Islet precursor cell (in vitro differentiated cells): ENCODE measurements at regions not wholly inside any gene's neighbourhood (a gene's known extent, or its start where the extent isn't known, plus 50 kb on each side); places are given as distances from the start of the nearest gene placed in this dataset.
"Not testable (repeated sequence)": the region's sequence is repeated elsewhere in the genome, so short reads cannot be mapped to it uniquely, and the experiment has no call there.

Experiments used
- DNase-seq: peaks from one replicate; pipeline ENCODE4 v3.0.0-alpha.2; 2018

DNA sequence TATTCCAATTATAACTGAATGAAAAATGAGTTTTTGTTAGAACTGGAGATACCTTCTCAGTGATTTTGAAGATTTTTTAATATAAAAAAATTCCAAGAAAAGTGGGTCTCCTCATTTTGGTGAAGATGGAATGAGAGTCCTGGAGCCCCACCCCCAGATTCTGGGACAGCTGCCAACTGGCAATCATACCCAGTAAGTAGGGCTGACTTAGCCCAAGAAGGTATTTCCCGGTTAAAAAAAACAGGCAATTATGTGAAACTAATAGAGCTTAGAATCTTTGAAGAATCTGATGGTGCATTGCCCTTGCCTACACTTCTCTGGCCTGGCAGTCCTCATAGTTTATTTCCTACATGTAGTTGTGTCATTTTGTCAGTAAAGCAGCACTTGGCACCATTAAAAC, 52.8 kb upstream of the VWDE start:
- no peak for DNase-seq

DNA sequence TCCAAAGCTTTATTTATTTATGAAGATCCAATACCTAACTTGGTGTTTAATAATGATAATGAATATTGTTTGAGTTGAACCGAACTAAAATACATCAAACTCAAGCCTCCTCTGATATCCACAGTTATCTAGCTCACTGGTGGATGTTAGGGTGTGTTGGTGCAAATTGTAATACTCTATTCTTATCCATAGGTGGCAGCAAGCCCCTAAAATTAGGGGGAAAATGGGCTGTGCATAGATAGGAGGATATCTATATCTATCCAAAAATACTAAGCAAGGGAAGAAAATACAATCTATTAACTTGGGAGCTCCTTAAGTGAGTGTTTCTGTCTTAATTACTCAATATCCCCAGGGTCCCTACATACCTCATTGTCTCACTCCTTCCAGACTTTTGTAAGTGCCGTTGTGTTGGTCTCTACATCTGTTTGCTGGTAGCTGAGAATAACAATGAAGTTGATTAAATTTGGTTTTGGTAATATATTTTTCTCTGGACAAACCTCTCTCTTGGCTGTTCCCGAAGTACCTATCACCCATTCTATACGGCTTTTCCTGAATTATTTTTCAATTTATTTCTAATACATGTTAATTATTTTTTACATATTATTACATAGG, 55.0 kb upstream of the VWDE start:
- DNase-seq, result no peak

DNA sequence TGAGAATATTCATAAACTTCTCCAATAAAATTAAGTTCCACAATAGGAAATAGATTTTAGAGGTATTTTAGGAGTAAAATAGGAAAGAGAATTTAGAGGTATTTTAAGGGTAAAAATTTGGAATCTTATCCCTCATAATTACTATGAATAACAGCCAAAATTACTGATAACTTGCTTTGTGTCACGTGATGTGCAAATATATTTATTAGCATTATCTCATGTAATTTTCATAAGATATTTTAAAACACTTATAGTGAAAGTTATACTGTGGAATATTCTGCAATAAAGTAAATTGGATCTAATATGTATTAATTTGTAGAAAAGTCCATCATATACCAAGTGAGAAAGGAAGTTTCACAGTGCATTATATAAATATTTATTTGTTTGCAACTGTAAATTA, 64.2 kb upstream of the VWDE start:
- DNase-seq, result no peak

DNA sequence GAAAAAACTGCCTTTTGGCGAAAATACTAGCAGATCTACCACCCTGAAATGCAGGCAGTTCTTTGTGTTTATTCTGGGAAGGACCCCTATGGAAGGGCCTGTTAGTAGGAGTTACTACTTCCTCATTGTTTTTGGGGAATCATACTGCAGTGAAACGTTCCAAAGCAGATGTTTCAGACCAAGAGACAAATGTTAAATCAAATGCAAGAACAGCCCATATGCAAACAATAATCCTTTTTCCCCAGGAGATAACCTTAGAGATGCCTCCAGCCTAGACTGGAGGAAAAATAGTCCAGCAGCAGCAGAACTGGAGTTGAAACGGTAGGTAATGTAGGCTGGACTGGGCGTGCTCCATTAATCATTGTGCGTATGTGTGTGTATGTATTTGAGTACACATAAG, 65.9 kb upstream of the VWDE start:
- DNase-seq, result no peak

DNA sequence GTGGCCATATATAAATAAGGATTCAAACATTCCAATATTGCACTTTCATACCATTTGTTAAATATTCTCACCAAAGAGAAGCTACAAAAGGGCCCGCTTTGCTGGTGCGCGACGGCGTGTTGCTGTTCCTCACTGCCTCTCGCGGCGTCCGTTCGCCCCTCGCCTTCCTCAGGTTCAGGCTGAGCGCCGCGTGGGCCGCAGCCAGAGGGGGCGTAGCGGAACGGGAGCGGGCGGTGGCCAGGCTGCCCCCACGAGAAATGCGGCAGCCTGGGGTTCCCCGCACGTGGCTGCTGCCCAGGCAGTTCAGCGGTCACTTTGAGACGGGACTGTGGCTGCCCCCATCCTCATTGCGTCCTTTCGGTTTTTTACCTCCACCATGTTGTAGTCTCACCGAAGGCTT, 67.3 kb upstream of the VWDE start:
- DNase-seq, result no peak

DNA sequence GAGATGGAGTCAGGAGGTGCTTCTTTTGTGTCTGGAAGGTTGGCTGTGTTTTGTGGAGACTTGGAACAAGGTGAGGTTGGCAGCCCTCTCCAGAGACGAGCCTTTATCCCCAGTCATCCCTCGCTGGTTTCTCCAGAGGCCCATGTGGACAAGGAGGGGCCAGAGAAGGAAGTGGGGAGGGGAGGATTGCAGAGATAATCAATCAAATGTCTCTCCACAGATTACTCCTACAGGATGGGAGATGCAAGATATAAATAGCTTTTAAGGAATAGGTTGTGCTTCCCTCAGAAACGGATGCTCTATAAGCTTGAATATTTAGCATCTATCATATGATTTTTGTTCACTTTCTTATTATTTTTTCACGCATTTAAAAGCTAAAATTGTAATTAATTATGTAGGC, 70.4 kb upstream of the VWDE start:
- DNase-seq, result no peak

DNA sequence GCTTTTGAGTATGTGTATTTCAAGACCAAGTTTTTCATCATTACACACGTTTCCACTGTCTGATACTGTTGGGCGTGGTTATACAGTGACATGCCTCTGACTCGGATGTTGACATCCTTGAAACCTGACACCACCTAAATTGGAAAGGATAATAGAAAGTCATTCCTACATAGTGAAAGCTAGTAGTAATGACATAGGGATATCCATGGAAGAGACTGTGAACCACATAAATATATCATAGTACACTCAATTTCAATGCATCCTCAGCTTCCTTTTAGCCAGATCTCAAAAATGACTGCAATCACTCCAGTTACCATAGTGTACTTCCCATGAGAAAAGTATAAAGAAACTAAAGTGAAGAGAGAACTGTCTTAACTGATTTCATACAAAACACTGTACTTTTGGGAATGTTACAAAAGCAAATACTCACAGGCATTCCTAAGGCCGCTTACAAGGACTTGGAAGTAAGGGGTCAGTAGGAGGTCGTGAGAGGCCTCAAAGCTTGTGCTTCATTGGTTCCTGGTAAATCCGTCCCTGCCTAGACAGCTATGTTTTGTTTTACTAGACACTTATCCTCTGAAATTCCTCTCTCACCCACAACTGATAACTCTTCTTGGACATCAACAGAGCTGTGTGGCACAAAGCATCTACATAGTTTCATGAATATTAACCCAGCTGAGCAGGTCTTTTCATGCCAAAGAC, 71.8 kb upstream of the VWDE start:
- DNase-seq, result peak; percentile 62

DNA sequence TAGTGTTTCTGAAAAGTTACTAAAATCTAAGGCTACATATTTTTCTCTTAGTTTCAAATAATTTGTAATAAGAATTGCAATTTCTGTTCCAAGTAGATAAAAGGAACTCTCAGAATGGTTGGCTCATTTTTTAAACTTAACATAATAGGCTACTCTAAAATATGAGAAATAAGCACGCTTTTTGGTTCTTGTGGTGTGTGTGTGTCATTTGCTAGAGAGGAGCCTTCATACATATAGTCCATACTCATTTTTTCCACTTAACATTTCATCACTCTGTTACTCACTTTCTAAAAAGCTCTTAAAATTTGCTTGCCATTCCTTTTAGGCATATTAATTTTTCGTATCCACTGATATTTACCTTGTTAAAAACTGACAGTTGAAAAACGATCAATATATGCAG, 74.0 kb upstream of the VWDE start:
- no peak for DNase-seq

DNA sequence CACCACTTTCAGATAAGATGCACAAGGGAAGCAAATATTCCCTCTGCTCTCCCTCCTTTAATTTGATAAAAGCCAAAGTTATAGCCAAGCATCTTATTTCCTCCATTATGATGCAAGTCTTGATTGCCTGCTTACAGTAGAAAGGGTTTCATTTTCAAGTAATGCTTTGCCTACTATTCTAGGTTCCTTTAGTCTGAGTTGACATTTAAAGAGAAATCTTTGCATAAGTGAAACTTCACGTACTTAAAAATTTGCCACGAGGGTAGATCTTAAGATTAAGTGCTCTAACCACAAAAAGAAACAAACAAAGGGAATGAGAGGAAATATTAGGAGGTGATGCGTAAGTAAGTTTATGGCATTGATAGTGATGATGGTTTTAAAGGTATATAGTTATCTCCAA, 78.1 kb upstream of the VWDE start:
- no peak for DNase-seq

DNA sequence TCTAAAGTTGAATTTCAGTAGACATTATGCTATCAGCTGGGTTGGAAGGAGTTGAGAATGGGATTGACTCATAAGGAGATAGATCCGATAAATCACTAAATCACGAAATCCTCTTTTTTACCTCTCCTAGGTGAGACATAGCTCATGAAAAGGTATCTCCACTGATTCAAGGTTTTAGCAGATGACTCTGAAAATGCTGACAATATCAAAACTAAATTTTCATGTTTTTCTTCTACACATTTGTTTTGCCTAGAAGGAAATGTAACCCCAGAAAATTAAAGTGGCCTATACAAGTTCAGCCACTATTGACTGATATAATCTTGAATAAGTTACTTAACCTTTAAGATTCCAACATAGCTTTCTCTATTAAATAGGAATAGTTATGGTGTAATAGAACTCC, 82.2 kb upstream of the VWDE start:
- DNase-seq, result no peak

DNA sequence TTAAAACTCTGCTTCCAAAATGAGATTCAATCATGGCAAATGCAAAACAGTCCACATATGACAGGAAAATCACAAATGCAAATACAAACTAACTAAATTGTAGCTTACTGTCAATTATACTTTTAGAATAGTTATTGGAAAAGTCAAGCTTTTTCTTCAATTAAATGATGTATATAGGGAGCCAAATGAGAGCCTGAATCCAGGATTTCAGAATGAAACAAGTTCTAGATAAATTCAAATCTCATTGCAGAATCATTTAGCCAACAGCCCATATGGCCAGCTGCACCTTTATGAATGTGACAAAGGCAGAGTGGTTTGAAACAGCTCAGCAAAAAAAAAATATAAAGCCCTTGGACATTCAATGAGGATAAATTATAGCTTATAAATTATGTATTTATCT, 82.2 kb upstream of the SCIN start:
- no peak for DNase-seq

DNA sequence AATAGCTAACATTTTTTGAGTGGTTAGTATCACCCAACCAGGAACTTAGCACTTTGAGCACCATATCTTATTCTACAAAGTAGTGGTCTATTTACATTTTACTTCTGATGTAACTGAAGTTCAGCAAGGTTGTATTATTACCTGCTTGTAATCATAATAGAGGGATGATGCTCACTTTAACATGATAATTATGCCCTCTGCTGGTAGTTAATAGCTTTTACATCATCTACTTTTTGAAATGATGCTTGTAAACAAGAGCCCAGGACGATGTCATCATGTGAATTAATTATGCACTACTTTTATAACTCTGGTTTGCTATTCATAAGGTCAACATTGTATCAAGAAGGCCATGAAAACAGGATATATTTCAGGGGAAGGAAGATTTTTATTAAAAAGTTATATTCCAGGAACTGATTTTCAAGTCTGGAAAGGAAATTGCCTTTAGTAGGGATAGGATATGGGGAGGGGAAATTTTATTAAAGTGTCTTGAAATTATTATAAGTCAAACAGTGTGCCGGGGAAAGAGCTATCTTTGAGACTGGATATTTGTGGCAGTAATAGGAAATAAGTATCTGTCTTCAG, 80.3 kb upstream of the SCIN start:
- no peak for DNase-seq

DNA sequence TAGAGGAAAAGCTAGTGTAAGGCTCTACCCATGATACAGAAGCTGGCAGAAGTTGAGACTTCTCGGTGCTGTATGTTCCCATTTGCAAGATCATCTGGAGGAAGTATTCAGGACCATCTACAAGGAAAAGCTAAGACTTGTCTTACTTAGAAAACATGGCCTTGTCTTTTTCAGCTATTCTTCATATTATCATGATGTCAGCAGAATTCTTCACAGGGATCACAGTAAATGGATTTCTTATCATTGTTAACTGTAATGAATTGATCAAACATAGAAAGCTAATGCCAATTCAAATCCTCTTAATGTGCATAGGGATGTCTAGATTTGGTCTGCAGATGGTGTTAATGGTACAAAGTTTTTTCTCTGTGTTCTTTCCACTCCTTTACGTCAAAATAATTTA, 79.6 kb upstream of the SCIN start:
- DNase-seq, result no peak

DNA sequence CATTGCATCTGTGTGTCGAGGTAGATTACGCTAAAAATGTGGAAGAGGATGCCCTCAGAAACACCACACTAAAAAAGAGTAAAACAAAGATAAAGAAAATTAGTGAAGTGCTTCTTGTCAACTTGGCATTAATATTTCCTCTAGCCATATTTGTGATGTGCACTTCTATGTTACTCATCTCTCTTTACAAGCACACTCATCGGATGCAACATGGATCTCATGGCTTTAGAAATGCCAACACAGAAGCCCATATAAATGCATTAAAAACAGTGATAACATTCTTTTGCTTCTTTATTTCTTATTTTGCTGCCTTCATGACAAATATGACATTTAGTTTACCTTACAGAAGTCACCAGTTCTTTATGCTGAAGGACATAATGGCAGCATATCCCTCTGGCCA, 79.0 kb upstream of the SCIN start:
- DNase-seq, result no peak

DNA sequence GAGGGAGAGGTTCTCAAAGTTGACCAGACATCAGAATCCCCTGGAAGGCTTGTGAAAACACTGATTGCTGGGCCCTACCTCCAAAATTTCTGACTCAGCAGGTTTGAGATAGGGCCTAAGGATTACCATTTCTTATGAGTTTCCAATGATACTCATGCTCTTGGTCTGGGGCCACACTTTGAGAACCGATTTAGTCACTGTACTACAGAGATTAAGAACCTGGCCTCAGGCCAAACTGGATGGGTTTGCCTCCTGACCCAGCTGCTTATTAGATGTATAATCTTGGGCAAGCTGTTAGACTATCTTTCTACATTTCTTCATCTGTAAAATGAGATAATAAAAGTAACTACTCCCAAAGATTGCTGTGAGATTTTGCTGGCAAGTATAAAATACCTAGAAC, 77.1 kb upstream of the SCIN start:
- DNase-seq, result no peak

DNA sequence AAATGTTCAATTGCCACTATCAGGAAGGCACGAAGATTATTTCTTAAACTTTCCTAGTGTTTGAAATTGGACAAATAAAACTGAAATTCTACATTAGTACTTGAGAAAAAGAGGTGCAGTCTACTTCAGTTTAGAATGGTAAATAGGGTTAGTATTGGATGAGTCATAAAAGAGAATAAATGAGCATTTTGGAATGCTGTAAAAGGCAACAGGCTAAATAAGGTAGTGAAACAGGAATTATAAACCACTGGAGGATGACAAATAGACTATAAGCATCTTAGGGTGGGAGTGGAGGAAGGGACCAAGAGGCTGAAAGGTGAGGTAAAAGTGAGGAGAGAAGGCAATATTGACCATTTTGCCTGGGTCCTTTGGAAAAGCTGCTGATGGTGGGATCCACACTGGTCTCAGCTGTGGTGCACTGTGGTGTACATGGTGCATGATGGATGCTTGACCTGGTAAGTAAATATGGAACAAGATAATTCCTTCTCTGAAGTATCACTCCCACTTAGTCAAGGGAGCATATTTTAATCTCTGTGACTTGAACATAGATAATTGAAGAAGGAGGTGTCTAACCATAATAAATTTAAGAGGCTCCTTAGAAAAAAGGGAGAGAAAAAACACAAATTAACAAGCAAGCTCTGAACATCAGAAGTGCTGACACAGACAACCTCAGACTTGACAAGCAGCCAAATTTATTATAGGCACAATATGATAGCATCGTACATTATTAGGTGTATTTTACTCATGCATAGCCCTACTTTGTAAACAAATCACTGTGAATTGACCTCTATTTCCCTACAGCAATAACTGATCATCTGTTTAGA, 76.4 kb upstream of the SCIN start:
- no peak for DNase-seq

DNA sequence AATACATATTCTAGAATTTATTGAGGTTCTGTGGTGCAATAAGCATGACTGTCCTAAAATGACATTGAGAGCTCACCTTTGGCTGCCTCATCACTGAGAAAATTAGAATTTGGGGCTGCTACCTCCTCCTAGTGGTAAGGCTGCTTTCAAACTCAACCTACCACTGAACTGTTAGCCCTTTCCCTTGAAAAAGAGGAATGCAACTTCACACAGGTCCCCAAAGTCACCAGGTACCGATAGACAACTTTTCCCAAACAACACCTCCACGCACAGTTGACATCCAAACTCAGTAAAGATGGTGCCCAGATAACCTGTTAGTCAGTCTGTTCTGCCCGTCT, 75.9 kb upstream of the SCIN start:
- no peak for DNase-seq

DNA sequence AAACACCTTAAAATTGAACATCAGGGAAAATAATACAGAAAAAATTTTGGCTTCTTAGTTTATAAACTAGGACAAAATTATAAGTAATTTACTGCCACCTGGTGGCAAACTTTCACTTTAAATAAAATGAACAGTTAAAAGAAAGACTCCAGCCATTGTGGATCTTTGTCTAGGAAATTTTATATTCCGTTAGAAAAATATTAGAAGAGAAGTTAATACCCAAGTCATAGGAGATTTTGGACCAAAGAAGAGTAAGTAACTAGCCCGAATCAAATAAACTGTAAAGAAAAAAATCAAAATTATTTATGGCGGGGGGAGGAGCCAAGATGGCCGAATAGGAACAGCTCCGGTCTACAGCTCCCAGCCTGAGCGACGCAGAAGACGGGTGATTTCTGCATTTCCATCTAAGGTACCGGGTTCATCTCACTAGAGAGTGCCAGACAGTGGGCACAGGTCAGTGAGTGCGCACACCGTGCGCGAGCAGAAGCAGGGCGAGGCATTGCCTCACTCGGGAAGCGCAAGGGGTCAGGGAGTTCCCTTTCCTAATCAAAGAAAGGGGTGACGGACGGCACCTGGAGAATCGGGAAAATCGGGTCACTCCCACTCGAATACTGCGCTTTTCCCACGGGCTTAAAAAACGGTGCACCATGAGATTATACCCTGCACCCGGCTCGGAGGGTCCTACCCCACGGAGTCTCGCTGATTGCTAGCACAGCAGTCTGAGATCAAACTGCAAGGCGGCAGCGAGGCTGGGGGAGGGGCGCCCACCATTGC, 73.4 kb upstream of the SCIN start:
- DNase-seq, result not testable (repeated sequence)

DNA sequence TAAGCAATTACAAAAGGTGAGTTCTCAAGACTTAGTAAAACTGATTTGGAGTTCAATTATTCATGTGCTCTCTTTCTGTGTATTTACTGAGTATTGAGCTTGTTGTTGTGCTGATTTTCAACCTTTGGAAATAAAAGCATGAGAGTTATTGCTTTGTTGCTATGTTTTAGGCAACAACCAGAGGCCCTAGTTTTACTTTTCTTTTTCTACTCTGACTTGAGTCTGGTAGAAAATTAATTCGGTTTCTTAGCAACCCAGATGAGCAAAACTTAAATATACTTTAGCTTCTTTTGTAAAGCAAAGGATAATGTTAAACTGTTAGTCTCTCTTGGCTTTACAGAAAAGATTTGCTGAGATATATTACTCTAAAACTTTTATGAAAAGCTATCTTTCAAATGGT, 66.4 kb upstream of the SCIN start:
- DNase-seq, result no peak

DNA sequence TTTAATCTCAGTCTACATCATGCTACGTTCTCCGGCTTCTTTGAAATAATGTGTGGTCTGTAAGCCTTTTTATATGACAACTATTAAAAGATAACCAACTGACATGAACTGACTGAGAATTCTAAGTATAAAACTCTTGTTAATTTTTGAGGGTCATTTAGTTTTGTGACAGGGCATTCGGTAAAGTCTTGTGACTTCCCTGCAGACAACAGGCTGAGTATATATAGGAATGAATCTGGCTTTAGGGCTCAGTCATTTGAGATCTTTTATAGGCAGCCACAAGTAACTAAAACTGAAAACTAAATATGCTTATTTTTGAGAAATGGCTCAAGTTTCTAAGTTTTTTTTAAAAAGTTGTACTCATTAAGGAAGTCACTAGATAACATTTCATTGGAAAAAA, 62.5 kb upstream of the SCIN start:
- no peak for DNase-seq

DNA sequence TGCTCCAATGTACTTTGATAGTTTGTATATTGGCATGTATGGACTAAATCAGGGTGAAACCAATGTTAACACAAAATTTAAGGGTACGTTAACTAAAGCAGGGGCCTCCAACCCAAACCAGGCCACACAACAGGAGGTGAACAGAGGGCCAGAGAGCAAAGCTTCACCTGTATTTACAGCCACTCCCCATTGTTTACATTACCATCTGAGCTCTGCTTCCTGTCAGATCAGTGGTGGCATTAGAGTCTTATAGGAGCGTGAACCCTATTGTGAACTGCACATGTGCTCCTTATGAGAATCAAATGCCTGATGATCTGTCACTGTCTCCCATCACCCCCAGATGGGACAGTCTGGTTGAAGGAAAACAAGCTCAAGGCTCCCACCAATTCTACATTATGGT, 62.0 kb upstream of the SCIN start:
- DNase-seq, result no peak

DNA sequence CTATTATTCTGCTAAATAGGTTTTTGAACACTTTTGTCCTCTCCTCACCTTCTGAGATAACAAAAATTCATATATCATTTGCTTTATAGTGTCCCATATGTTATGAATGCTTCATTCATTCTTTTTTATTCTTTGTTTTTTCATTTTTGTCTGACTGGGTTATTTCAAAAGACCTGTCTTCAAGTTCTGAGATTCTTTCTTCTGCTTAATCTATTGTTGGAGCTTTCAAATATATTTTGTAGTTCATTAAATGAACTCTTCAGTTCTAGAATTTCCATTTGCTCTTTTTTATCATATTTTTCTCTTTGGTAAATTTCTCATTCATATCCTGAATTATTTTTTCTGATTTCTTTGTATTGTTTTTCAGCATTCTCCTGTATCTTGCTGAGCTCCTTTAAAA, 53.1 kb upstream of the SCIN start:
- DNase-seq, result no peak

DNA sequence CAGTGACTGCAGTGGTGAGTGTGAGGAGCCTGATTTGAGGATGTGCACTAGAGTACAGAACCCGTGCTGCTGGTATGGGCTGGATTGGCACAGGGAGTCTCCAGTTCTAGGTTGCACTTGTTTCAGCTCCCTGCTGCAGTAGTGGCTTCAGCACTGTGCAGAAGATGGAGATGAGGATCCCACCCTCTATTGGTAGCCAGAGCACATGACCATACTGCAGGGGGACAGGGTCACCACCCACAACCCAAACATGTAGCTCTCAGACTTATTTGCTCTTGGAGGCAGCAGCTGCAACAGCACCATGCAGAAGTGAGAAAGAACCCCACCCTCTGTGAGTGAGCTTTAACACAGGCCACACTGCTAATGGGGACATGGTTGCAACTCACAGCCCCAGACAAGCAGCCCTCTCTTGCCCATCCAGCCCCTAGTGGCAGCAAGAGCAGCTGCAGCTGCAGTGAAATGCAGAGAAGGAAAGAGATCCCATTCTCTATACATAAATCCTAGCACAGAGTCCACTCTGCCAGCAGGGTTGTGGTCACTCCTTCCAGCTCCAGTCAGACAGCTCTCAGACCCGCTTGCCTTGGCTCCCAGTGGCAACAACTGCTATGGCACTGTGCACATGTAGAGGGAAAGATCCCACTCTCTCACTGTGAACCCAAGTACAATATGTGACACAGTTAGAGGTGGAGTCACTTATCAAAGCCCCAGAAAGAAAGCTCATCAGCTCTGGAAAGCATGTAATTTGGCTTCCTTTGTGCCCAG, 51.4 kb upstream of the SCIN start:
- peak; percentile 76 for DNase-seq
